DND-41 (cell line): ENCODE measurements at regions not wholly inside any gene's neighbourhood (a gene's known extent, or its start where the extent isn't known, plus 50 kb on each side); places are given as distances from the start of the nearest gene placed in this dataset.

ENCODE experiments used
- CTCF ChIP-seq: IDR thresholded peaks from 2 replicates; pipeline ENCODE4 v1.5.1; 2012; ENCODE audit warnings: borderline replicate concordance, low read length, moderate library complexity, mild to moderate bottlenecking; ENCODE audit not compliant: poor library complexity, severe bottlenecking; ENCODE audit errors: extremely low read depth
- EZH2 ChIP-seq: IDR thresholded peaks from 3 replicates; pipeline ENCODE4 v1.6.1; 2012; ENCODE audit warnings: borderline replicate concordance, low read depth, mild to moderate bottlenecking, moderate library complexity, low read length, inconsistent platforms; ENCODE audit not compliant: severe bottlenecking

- TF ChIP-seq CTCF (no peak), EZH2 (no peak)
These were observed 446.6 kb downstream of the SIPA1L2 start for GRCh38 chr1:232183266-232183800.
